ENCODE measurements at regions not wholly inside any gene's neighbourhood (a gene's known extent, or its start where the extent isn't known, plus 50 kb on each side); places are given as distances from the start of the nearest gene placed in this dataset.

- Mint-ChIP-seq H3K4me1 (no peaks in the 10 kb centered on the region), H3K4me3 (no peak overlapping the region), H3K36me3 (no peaks in the 10 kb centered on the region), H3K9me3 (peaks cover under 1% of the 10 kb centered on the region), H3K27me3 (peaks cover under 1% of the 10 kb centered on the region), H3K27ac (no peak overlapping the region)
- DNase-seq (ENCODE audit: low spot score in 2 of 2) (no peak), ATAC-seq (ENCODE audit: low read depth) (no peak)
Measured at GRCh38 chr13:60326273-60326672, 70.7 kb upstream of the TDRD3 start.

DNA sequence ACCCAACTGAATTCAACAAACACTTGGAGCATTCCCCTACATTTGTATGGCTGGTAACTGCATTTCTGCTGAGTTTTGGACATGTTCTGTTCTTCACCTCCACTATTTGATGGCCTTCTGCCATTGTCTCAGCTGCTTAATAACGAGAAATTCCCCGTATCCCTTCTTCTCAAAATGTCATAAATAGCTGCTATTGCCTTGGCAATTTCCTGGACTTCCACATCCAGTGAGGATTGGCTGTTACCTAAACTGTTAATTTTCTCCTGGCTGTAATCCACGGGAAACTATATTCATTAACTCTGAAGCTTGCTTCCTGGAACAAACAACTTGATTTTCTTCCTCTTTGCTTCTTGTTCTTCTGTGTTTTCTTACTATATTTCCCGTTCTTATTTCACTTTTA, 69.5 kb upstream of the TDRD3 start:
- ATAC-seq (ENCODE audit: low read depth) (no peak), DNase-seq (ENCODE audit: low spot score in 2 of 2) (no peak)
- H3K27me3 Mint-ChIP-seq, result no peaks in the 10 kb centered on the region
- no peaks in the 10 kb centered on the region for H3K4me1 Mint-ChIP-seq
- no peaks in the 10 kb centered on the region for H3K36me3 Mint-ChIP-seq
- H3K4me3 Mint-ChIP-seq, result no peak overlapping the region
- no peak overlapping the region for H3K27ac Mint-ChIP-seq
- no peaks in the 10 kb centered on the region for H3K9me3 Mint-ChIP-seq

DNA sequence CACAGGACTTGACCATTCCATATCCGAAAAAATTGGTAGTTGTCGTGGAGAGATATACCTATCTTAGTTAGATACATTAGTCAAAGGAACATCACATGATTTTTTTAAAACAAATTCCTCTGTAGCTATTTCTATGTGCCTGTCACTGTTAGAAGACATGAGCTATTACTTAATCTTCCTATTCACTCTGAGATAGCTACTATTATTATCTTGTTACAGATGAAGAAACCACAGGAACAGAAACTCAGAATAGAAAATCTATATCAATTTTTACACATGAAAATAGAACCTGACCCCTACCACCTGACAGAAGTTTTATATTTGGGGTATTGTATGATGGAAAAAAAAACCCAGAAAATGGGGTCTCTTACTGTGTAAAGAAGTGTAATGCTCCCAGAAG, 68.9 kb upstream of the TDRD3 start:
- no peaks in the 10 kb centered on the region for H3K27me3 Mint-ChIP-seq
- no peaks in the 10 kb centered on the region for H3K9me3 Mint-ChIP-seq
- DNase-seq (ENCODE audit: low spot score in 2 of 2), result no peak
- no peak overlapping the region for H3K4me3 Mint-ChIP-seq
- H3K27ac Mint-ChIP-seq, result no peak overlapping the region
- H3K4me1 Mint-ChIP-seq, result no peaks in the 10 kb centered on the region
- no peak for ATAC-seq (ENCODE audit: low read depth)
- H3K36me3 Mint-ChIP-seq, result no peaks in the 10 kb centered on the region

DNA sequence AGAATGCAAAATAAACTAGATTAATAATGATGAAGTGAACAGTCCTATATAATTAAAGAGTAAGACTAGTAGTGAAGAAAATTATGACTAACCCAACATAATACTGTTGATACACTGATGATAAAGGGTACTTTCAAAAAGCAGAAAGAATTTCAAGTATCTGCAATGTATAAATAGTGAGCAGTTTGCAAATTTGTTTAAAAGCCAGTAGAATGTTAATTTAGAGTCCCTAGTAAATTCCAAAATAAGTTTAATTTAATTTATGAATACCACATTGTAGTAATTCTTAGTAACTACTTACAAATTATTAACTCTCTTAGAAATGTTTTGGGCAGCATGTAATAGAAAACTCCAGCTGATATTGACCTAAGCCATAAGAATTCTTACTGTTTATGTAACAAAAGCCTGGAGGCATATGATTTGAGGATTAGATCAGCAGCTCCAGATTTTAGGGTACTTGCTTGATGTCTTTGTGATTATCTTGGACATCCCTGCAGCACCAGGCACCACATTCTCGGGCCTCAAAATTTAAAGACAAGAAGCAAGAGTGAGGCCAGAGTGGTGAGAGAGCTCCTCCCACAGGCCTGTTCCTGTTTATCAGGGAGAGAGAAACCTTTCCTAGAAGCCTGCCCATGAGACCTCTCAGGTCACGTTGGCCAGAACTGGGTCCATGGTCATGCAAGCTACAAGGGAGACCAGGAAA, 67.6 kb upstream of the TDRD3 start:
- no peaks in the 10 kb centered on the region for H3K4me1 Mint-ChIP-seq
- H3K27ac Mint-ChIP-seq, result no peak overlapping the region
- no peak for ATAC-seq (ENCODE audit: low read depth)
- no peak overlapping the region for H3K4me3 Mint-ChIP-seq
- H3K9me3 Mint-ChIP-seq, result peaks cover 2% of the 10 kb centered on the region
- H3K36me3 Mint-ChIP-seq, result no peaks in the 10 kb centered on the region
- H3K27me3 Mint-ChIP-seq, result no peaks in the 10 kb centered on the region
- no peak for DNase-seq (ENCODE audit: low spot score in 2 of 2)

GRCh38 chr13:60331249-60332012, 65.6 kb upstream of the TDRD3 start:
- no peak overlapping the region for H3K4me3 Mint-ChIP-seq
- DNase-seq (ENCODE audit: low spot score in 2 of 2), result no peak
- peaks cover 2% of the 10 kb centered on the region for H3K9me3 Mint-ChIP-seq
- no peak for ATAC-seq (ENCODE audit: low read depth)
- peaks cover 4% of the 10 kb centered on the region for H3K27me3 Mint-ChIP-seq
- H3K4me1 Mint-ChIP-seq, result no peaks in the 10 kb centered on the region
- no peaks in the 10 kb centered on the region for H3K36me3 Mint-ChIP-seq
- H3K27ac Mint-ChIP-seq, result no peak overlapping the region

GRCh38 chr13:60332682-60333081, 64.3 kb upstream of the TDRD3 start:
- Mint-ChIP-seq H3K9me3 (peaks cover 2% of the 10 kb centered on the region), H3K27ac (no peak overlapping the region), H3K4me3 (no peak overlapping the region), H3K27me3 (peaks cover 6% of the 10 kb centered on the region), H3K36me3 (no peaks in the 10 kb centered on the region), H3K4me1 (no peaks in the 10 kb centered on the region)
- DNase-seq (ENCODE audit: low spot score in 2 of 2), result no peak
- ATAC-seq (ENCODE audit: low read depth), result no peak

- DNase-seq (ENCODE audit: low spot score in 2 of 2) (no peak), ATAC-seq (ENCODE audit: low read depth) (no peak)
- Mint-ChIP-seq H3K36me3 (no peaks in the 10 kb centered on the region), H3K4me3 (no peak overlapping the region), H3K27me3 (peaks cover 7% of the 10 kb centered on the region), H3K27ac (no peak overlapping the region), H3K9me3 (peaks cover 2% of the 10 kb centered on the region), H3K4me1 (no peaks in the 10 kb centered on the region)
Measured at GRCh38 chr13:60334310-60334709, 62.7 kb upstream of the TDRD3 start.

GRCh38 chr13:60335531-60335930, 61.5 kb upstream of the TDRD3 start:
- ATAC-seq (ENCODE audit: low read depth) (no peak), DNase-seq (ENCODE audit: low spot score in 2 of 2) (no peak)
- no peaks in the 10 kb centered on the region for H3K36me3 Mint-ChIP-seq
- peaks cover 2% of the 10 kb centered on the region for H3K9me3 Mint-ChIP-seq
- no peaks in the 10 kb centered on the region for H3K4me1 Mint-ChIP-seq
- no peak overlapping the region for H3K4me3 Mint-ChIP-seq
- no peak overlapping the region for H3K27ac Mint-ChIP-seq
- H3K27me3 Mint-ChIP-seq, result peaks cover 8% of the 10 kb centered on the region

- H3K9me3 Mint-ChIP-seq, result peaks cover 4% of the 10 kb centered on the region
- H3K36me3 Mint-ChIP-seq, result no peaks in the 10 kb centered on the region
- H3K4me1 Mint-ChIP-seq, result no peaks in the 10 kb centered on the region
- DNase-seq (ENCODE audit: low spot score in 2 of 2) (no peak), ATAC-seq (ENCODE audit: low read depth) (no peak)
- H3K4me3 Mint-ChIP-seq, result no peak overlapping the region
- no peak overlapping the region for H3K27ac Mint-ChIP-seq
- H3K27me3 Mint-ChIP-seq, result peaks cover 20% of the 10 kb centered on the region
Measured at GRCh38 chr13:60338754-60339153, 58.3 kb upstream of the TDRD3 start.

DNA sequence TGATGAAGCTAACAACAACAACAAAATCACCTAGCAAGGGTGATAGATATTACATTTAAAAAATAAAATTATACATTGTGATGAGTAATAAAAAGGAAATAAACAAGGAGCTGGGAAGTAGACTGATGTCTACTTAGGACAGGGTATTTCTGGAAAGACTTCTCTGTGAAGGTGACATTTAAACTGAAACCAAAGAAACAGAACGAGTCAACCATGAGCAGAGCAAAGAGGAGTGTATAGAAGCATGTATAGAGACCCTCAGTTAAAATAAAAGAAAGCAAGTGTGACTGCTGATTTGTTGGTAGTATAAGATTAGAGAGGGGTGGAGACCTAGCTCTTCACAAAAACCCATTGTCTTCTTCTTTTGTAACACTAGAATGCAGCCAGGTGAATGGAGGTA, 53.0 kb upstream of the TDRD3 start:
- H3K27me3 Mint-ChIP-seq, result peaks cover 24% of the 10 kb centered on the region
- no peak for DNase-seq (ENCODE audit: low spot score in 2 of 2)
- H3K27ac Mint-ChIP-seq, result no peak overlapping the region
- no peaks in the 10 kb centered on the region for H3K36me3 Mint-ChIP-seq
- H3K9me3 Mint-ChIP-seq, result peaks cover 4% of the 10 kb centered on the region
- H3K4me3 Mint-ChIP-seq, result no peak overlapping the region
- no peaks in the 10 kb centered on the region for H3K4me1 Mint-ChIP-seq
- ATAC-seq (ENCODE audit: low read depth), result no peak

DNA sequence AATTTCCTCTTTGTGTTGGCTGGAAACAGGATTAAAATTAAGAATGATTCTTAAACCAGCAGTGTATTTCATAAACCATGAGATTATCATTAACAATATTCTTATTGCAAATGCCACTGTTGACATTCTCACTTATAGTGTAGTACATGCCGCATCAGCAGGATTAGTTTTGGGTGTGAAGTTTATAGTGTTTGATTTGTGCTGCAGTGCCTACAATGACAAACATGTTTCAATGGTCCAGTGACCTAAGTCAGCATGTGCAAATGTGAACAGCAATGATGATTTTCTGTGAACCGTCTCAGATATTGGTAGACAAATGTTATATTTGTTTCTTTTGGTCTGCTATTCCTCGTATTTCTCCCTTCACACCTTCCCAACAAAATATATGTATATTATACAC, 49.8 kb upstream of the TDRD3 start:
- peaks cover 2% of the 10 kb centered on the region for H3K9me3 Mint-ChIP-seq
- H3K27ac Mint-ChIP-seq, result no peak overlapping the region
- H3K36me3 Mint-ChIP-seq, result no peaks in the 10 kb centered on the region
- no peak overlapping the region for H3K4me3 Mint-ChIP-seq
- H3K4me1 Mint-ChIP-seq, result no peaks in the 10 kb centered on the region
- no peak for ATAC-seq (ENCODE audit: low read depth)
- H3K27me3 Mint-ChIP-seq, result peaks cover 20% of the 10 kb centered on the region
- no peak for DNase-seq (ENCODE audit: low spot score in 2 of 2)
